A204.1 (cell line): ENCODE measurements at regions not wholly inside any gene's neighbourhood (a gene's known extent, or its start where the extent isn't known, plus 50 kb on each side); places are given as distances from the start of the nearest gene placed in this dataset.

ENCODE experiments used
- FAIRE-seq: peaks from 2 replicates; lab custom pipeline; 2012; peaks lifted over from hg19 to GRCh38; lab: Jason Lieb, UNC

- FAIRE-seq: no peak
Measured at GRCh38 chr20:6956574-6956973, 189.1 kb downstream of the BMP2 start.

GRCh38 chr20:6959900-6960312 lies 192.4 kb downstream of the BMP2 start:
- FAIRE-seq: no peak

- no peak for FAIRE-seq
Measured at GRCh38 chr20:6966721-6967120, 199.2 kb downstream of the BMP2 start.

- FAIRE-seq: no peak
Measured at GRCh38 chr20:6974838-6975237, 207.4 kb downstream of the BMP2 start.

- FAIRE-seq: no peak
Measured at GRCh38 chr20:6975311-6975710, 207.8 kb downstream of the BMP2 start.

- no peak for FAIRE-seq
Measured at GRCh38 chr20:6976106-6976900, 208.8 kb downstream of the BMP2 start.

- FAIRE-seq: no peak
Measured at GRCh38 chr20:6979621-6980020, 212.1 kb downstream of the BMP2 start.

GRCh38 chr20:6993011-6993410 lies 225.5 kb downstream of the BMP2 start:
- no peak for FAIRE-seq

- no peak for FAIRE-seq
Measured at GRCh38 chr20:6993511-6993910, 226.0 kb downstream of the BMP2 start.

- FAIRE-seq: no peak
Measured at GRCh38 chr20:6994452-6994851, 227.0 kb downstream of the BMP2 start.

GRCh38 chr20:6998909-6999308 lies 231.4 kb downstream of the BMP2 start:
- FAIRE-seq: no peak

GRCh38 chr20:6999381-6999780 lies 231.9 kb downstream of the BMP2 start:
- FAIRE-seq: no peak

- no peak for FAIRE-seq
Measured at GRCh38 chr20:7003598-7003997, 236.1 kb downstream of the BMP2 start.

GRCh38 chr20:7004801-7005200 lies 237.3 kb downstream of the BMP2 start:
- no peak for FAIRE-seq

- no peak for FAIRE-seq
Measured at GRCh38 chr20:7010527-7010926, 243.0 kb downstream of the BMP2 start.

GRCh38 chr20:7015257-7015656 lies 247.8 kb downstream of the BMP2 start:
- FAIRE-seq: no peak

GRCh38 chr20:7022597-7022996 lies 255.1 kb downstream of the BMP2 start:
- no peak for FAIRE-seq

GRCh38 chr20:7025635-7026034 lies 258.1 kb downstream of the BMP2 start:
- FAIRE-seq: no peak

- FAIRE-seq: no peak
Measured at GRCh38 chr20:7029019-7029418, 261.5 kb downstream of the BMP2 start.

GRCh38 chr20:7031222-7031621 lies 263.7 kb downstream of the BMP2 start:
- no peak for FAIRE-seq

GRCh38 chr20:7038029-7038428 lies 270.5 kb downstream of the BMP2 start:
- FAIRE-seq: no peak

- no peak for FAIRE-seq
Measured at GRCh38 chr20:7057611-7058010, 290.1 kb downstream of the BMP2 start.

GRCh38 chr20:7078804-7079203 lies 311.3 kb downstream of the BMP2 start:
- FAIRE-seq: no peak

GRCh38 chr20:7080472-7080871 lies 313.0 kb downstream of the BMP2 start:
- FAIRE-seq: no peak

GRCh38 chr20:7085467-7085866 lies 318.0 kb downstream of the BMP2 start:
- no peak for FAIRE-seq
